OCI-LY7 (cell line): ENCODE measurements at regions not wholly inside any gene's neighbourhood (a gene's known extent, or its start where the extent isn't known, plus 50 kb on each side); places are given as distances from the start of the nearest gene placed in this dataset.

Experiments
- BruUV-seq: library from RNA; stranded (reverse); fragments of 400-500 nt; replicated peaks from 2 replicates; lab custom pipeline; 2021; lab: Mats Ljungman, UMichigan
- CTCF ChIA-PET: fragments of 300-600 bp; sonication (Branson Sonifier 250); formaldehyde crosslinking; loops from one replicate; lab custom pipeline; 2022; ENCODE audit warnings: antibody characterized with exemption; ENCODE audit not compliant: unreplicated experiment; lab: Charles Lee
- POLR2A ChIA-PET: fragments of 300-600 bp; sonication (Branson Sonifier 250); formaldehyde crosslinking; loops from one replicate; lab custom pipeline; 2022; ENCODE audit warnings: antibody characterized with exemption; lab: Charles Lee
- DNase-seq: peaks from one replicate; pipeline ENCODE4 v3.0.0-alpha.2; 2015; ENCODE audit warnings: low spot score
- H2AFZ ChIP-seq: fragments of 200-600 bp; sonication (generic), shearing (Covaris generic); 2 replicates; pipeline ENCODE4 v1.6.1; 2014; ENCODE audit warnings: mild to moderate bottlenecking, antibody characterized with exemption, low read length, moderate library complexity
- H3K27ac ChIP-seq: fragments of 200-600 bp; sonication (generic); 2 replicates; pipeline ENCODE4 v1.5.1; 2014; ENCODE audit warnings: mixed run types, low read depth, mild to moderate bottlenecking, moderate library complexity, low read length, inconsistent platforms; ENCODE audit not compliant: poor library complexity, severe bottlenecking
- H3K36me3 ChIP-seq: fragments of 200-600 bp; sonication (generic); 2 replicates; pipeline ENCODE4 v1.6.1; 2014; ENCODE audit warnings: mild to moderate bottlenecking, antibody characterized with exemption, low read length, moderate library complexity, mixed read lengths; ENCODE audit not compliant: insufficient read depth
- H3K4me1 ChIP-seq: fragments of 200-600 bp; sonication (generic); 2 replicates; pipeline ENCODE4 v1.5.1; 2014; ENCODE audit warnings: mild to moderate bottlenecking, low read length; ENCODE audit not compliant: insufficient read depth, poor library complexity, severe bottlenecking
- H3K4me2 ChIP-seq: fragments of 200-600 bp; sonication (generic); 2 replicates; pipeline ENCODE4 v1.6.1; 2014; ENCODE audit warnings: mild to moderate bottlenecking, low read length
- H3K4me3 ChIP-seq: fragments of 200-600 bp; sonication (generic); 2 replicates; pipeline ENCODE4 v1.5.1; 2014; ENCODE audit warnings: mild to moderate bottlenecking, low read depth, low read length; ENCODE audit not compliant: poor library complexity, severe bottlenecking
- H3K79me2 ChIP-seq: fragments of 200-600 bp; sonication (generic); 2 replicates; pipeline ENCODE4 v1.6.1; 2016; ENCODE audit warnings: low read depth, mild to moderate bottlenecking, low read length, moderate library complexity, mixed read lengths; ENCODE audit not compliant: insufficient read depth
- H3K9me2 ChIP-seq: fragments of 200-600 bp; sonication (generic); 2 replicates; pipeline ENCODE4 v1.6.1; 2016; ENCODE audit warnings: mild to moderate bottlenecking, low read length, mixed read lengths; ENCODE audit not compliant: insufficient read depth
- H3K9me3 ChIP-seq: fragments of 200-600 bp; sonication (generic); 2 replicates; pipeline ENCODE4 v1.6.1; 2014; ENCODE audit warnings: mild to moderate bottlenecking, mixed run types, low read length, mixed read lengths
- H4K20me1 ChIP-seq: fragments of 200-600 bp; sonication (generic); 2 replicates; pipeline ENCODE4 v1.6.1; 2014; ENCODE audit warnings: mild to moderate bottlenecking, antibody characterized with exemption, low read length, moderate library complexity, mixed read lengths; ENCODE audit not compliant: insufficient read depth
- EZH2phosphoT487 ChIP-seq: fragments of 200-600 bp; sonication (generic); IDR thresholded peaks from 2 replicates; pipeline ENCODE4 v1.6.1; 2018; ENCODE audit warnings: low read depth, borderline replicate concordance, mild to moderate bottlenecking, mixed run types, antibody characterized with exemption, low read length, moderate library complexity, mixed read lengths
- intact Hi-C: fragments of 100-400 bp; cut with micrococcal nuclease; formaldehyde crosslinking; loops from one replicate; pipeline ENCODE4 v1.10.0; 2022; ENCODE audit not compliant: unreplicated experiment
- TF ChIP-seq, protein P1 (sequence below): fragments of 200-600 bp; sonication (generic); conservative IDR thresholded peaks from 2 replicates; pipeline ENCODE4 v1.5.1; 2014; ENCODE audit warnings: mild to moderate bottlenecking, antibody characterized with exemption, low read length, moderate library complexity, mixed read lengths

DNA sequence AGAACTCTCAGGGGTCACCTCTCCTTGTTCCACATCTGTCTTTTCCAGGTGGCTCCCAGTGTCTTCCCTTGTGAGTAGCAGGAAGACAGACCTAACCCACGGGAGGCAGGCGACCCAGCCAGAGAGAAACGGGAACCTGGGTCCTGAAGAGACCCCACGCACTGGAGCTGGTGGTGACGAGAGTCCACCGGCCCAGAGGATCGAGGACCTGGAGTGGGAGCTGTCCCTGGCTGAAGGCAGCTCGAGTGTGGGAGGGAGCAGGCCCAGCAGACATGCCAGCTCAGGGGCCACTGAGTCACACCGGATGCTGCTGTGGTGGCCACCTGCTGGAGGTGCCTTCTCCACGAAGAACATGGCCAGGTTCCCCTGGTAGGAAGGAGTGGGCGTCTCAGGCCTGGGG is 66.5 kb upstream of the ATP12A start:
- no TSS peak for BruUV-seq
- H3K4me3 ChIP-seq = no peak overlapping the region
- POLR2A ChIA-PET = interaction anchor here (0.6 kb wide), 1 partner anchor 50 kb away, joined by 3 read pairs; no protein-coding TSS in a partner anchor
- no peak overlapping the region for H2AFZ ChIP-seq
- no peak overlapping the region for H3K27ac ChIP-seq
- peaks cover 9% of the 10 kb centered on the region for H3K4me1 ChIP-seq
- H3K9me2 ChIP-seq = no peaks in the 10 kb centered on the region
- CTCF ChIA-PET = no interaction called here
- no peak overlapping the region for H3K4me2 ChIP-seq
- no peak for DNase-seq
- no peaks in the 10 kb centered on the region for H3K36me3 ChIP-seq
- intact Hi-C loops = no loop called here
- TF ChIP-seq, protein P1, sequence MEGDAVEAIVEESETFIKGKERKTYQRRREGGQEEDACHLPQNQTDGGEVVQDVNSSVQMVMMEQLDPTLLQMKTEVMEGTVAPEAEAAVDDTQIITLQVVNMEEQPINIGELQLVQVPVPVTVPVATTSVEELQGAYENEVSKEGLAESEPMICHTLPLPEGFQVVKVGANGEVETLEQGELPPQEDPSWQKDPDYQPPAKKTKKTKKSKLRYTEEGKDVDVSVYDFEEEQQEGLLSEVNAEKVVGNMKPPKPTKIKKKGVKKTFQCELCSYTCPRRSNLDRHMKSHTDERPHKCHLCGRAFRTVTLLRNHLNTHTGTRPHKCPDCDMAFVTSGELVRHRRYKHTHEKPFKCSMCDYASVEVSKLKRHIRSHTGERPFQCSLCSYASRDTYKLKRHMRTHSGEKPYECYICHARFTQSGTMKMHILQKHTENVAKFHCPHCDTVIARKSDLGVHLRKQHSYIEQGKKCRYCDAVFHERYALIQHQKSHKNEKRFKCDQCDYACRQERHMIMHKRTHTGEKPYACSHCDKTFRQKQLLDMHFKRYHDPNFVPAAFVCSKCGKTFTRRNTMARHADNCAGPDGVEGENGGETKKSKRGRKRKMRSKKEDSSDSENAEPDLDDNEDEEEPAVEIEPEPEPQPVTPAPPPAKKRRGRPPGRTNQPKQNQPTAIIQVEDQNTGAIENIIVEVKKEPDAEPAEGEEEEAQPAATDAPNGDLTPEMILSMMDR = no peak
- no peak for TF ChIP-seq EZH2phosphoT487
- H3K9me3 ChIP-seq = no peaks in the 10 kb centered on the region
- H3K79me2 ChIP-seq = no peaks in the 10 kb centered on the region
- no peaks in the 10 kb centered on the region for H4K20me1 ChIP-seq

DNA sequence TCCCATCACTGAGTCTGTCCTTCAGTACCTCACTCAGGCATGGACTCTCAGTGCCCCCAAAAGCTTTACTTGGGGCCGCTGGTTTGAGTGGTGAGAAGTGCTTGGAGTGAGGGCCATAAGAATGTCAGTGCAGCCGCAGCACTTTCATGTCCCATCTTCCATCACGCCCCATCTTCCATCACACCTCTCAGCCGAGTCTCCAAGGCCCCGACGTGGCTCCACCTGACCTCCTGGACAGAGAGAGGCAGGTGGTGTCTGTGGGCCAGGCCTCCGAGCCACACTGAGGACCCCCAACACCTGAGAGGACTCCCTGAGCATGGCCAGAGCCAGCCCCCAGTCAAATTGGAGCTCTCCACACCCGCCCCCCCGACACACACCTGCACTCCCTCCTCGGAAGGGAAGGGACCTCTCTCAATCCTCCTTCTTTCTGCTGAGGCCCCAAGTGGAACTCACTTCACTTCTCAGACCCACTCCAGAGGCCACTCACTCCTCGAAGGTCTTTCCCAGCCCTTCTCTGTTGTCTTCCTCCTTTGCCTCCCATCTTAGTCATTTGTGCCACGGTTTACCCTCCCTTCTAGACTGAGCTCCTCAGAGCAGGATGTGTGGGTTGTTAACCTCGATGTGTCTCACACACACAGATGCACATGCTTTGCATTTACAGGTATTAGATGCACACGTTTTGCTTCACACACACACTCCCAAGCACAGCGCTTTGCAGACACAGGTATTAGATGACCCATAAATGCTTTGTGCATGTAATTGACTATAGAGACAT is 65.7 kb upstream of the ATP12A start:
- Histone ChIP-seq H3K4me2 (no peak overlapping the region), H3K79me2 (no peaks in the 10 kb centered on the region), H3K9me3 (no peaks in the 10 kb centered on the region), H3K4me3 (no peak overlapping the region), H3K27ac (no peak overlapping the region), H4K20me1 (no peaks in the 10 kb centered on the region), H2AFZ (no peak overlapping the region), H3K4me1 (peaks cover 17% of the 10 kb centered on the region), H3K36me3 (no peaks in the 10 kb centered on the region), H3K9me2 (no peaks in the 10 kb centered on the region)
- BruUV-seq = no TSS peak
- intact Hi-C loops = no loop called here
- DNase-seq = no peak
- TF ChIP-seq, protein P1 = no peak
- TF ChIP-seq EZH2phosphoT487 = no peak
- ChIA-PET CTCF (no interaction called here), POLR2A (no interaction called here)

DNA sequence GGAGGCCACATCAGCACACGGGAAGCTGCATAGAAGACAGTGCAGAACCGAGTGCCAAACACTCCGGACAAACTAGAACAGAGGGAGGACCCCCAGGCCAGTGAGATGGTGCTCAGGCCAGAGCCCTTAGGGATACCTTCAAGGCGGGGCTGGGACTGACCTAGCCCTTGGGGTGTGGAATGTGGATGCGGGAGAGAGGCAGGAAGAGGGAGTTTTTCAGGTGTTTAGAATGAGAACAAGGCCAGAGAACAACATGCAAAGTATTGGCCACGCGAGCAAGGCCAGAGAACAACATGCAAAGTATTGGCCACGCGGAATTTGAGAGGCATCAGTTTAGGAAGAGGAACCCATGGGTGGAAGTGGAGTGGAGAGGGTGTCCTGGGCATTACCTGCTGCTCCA is 65.1 kb upstream of the ATP12A start:
- Histone ChIP-seq H3K9me2 (no peaks in the 10 kb centered on the region), H3K79me2 (no peaks in the 10 kb centered on the region), H2AFZ (no peak overlapping the region), H3K4me1 (peaks cover 20% of the 10 kb centered on the region), H3K4me3 (no peak overlapping the region), H3K36me3 (no peaks in the 10 kb centered on the region), H3K27ac (no peak overlapping the region), H3K9me3 (no peaks in the 10 kb centered on the region), H4K20me1 (no peaks in the 10 kb centered on the region), H3K4me2 (no peak overlapping the region)
- POLR2A ChIA-PET = no interaction called here
- BruUV-seq = no TSS peak
- TF ChIP-seq EZH2phosphoT487 = no peak
- TF ChIP-seq, protein P1 = no peak
- DNase-seq = no peak
- CTCF ChIA-PET = no interaction called here
- intact Hi-C loops = no loop called here
